ENCODE measurements at regions not wholly inside any gene's neighbourhood (a gene's known extent, or its start where the extent isn't known, plus 50 kb on each side); places are given as distances from the start of the nearest gene placed in this dataset.

GRCh38 chrY:15756266-15756665 is 1231.9 kb downstream of the NLGN4Y start:
- in situ Hi-C loops (cut with HindIII; ENCODE audit: low pct_unique_long_range_greater_than_20kb, low sequenced_read_pairs) = no loop called here
- DNase-seq (ENCODE audit: low read depth) = no peak

DNA sequence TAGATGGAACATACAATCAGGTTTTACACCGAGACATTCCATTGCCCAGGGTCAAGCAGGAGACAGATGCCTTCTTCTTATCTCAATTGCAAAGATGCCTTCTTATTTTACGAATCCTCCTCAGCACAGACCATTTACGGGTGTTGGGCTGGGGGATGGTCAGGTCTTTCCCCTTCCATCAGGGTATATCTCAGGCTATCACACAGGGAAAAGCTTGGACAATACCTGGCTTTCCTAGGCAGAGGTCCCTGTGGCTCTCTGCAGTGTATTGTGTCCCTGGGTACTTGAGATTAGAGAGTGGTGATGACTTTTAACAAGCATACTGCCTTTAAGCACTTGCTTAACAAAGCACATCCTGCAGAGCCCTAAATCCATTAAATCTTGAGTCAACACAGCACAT is 1249.2 kb downstream of the NLGN4Y start:
- DNase-seq (ENCODE audit: low read depth) = no peak
- in situ Hi-C loops (cut with HindIII; ENCODE audit: low pct_unique_long_range_greater_than_20kb, low sequenced_read_pairs) = no loop called here

- in situ Hi-C loops (cut with HindIII; ENCODE audit: low pct_unique_long_range_greater_than_20kb, low sequenced_read_pairs) = no loop called here
- DNase-seq (ENCODE audit: low read depth) = no peak
Observed at GRCh38 chrY:15775880-15776279, 1251.6 kb downstream of the NLGN4Y start.

- in situ Hi-C loops (cut with HindIII; ENCODE audit: low pct_unique_long_range_greater_than_20kb, low sequenced_read_pairs) = no loop called here
- no peak for DNase-seq (ENCODE audit: low read depth)
Observed at GRCh38 chrY:15779891-15780290, 1255.6 kb downstream of the NLGN4Y start.

DNA sequence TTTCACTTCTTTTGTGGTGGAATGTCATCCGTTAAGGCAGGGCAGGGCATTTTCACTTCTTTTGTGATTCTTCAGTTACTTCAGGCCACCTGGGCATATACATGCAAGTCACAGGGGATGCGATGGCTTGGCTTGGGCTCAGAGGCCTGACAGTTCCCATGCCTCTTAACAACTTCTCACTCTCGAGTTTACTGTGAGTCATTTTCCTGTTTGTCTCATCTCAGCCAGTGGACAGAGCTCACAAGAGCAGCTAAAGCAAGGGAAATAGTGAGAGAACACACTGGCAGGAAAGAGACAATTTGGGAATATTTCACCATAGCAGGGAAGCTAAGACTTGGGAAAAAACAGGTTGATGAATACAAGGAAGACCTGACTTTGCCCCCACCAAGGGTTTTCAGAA is 1275.7 kb downstream of the NLGN4Y start:
- DNase-seq (ENCODE audit: low read depth) = no peak
- in situ Hi-C loops (cut with HindIII; ENCODE audit: low pct_unique_long_range_greater_than_20kb, low sequenced_read_pairs) = no loop called here

DNA sequence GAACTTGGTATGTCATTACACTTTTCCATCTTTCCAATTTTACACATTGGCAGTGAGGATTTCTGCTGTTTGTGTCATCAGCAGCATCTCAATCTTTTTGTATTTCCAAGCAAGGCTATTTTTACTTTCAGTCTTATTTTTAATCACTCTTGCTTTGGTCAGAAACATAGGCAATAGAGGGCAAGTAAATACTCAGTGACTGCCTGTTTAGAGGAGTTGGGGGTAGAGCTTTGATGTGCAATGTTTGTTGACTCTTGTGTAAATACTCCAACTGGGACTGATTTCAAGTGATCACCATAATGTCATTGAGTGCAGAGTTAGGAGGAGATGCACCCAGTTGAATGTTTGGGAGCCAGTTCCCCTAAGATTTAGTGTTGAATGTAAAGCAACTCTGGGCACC is 1281.7 kb downstream of the NLGN4Y start:
- no peak for DNase-seq (ENCODE audit: low read depth)
- in situ Hi-C loops (cut with HindIII; ENCODE audit: low pct_unique_long_range_greater_than_20kb, low sequenced_read_pairs) = no loop called here

DNA sequence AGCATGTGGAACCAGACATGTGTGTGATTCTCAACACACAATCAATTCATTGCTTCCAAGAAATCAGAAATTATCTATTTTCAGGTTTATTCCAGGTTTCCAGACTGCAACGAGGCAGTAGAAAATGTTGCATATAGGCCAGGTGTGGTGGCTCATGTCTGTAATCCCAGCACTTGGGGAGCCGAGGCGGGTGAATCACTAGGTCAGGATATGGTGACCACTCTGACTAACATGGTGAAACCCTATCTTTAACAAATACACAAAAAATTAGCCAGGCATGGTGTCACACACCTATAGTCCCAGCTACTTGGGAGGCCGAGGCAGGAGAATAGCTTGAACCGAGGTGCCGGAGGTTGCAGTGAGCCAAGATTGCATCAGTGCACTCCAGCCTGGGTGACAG is 1289.9 kb downstream of the NLGN4Y start:
- in situ Hi-C loops (cut with HindIII; ENCODE audit: low pct_unique_long_range_greater_than_20kb, low sequenced_read_pairs) = no loop called here
- DNase-seq (ENCODE audit: low read depth) = no peak
